ENCODE measurements at regions not wholly inside any gene's neighbourhood (a gene's known extent, or its start where the extent isn't known, plus 50 kb on each side); places are given as distances from the start of the nearest gene placed in this dataset.

- TF ChIP-seq USF2 (CRISPR knock-in tag; IDR thresholded peaks at IDR 0.05) (no peak), ZNF423 (CRISPR knock-in tag; IDR thresholded peaks at IDR 0.05) (no peak)
Observed at GRCh38 chr1:232239998-232240397, 389.9 kb downstream of the SIPA1L2 start.
